ENCODE measurements at regions not wholly inside any gene's neighbourhood (a gene's known extent, or its start where the extent isn't known, plus 50 kb on each side); places are given as distances from the start of the nearest gene placed in this dataset.

GRCh38 chr10:130882906-130883305 is 428.6 kb downstream of the TCERG1L start:
- TF ChIP-seq CTCF (IDR thresholded peaks at IDR 0.05; ENCODE audit: low read depth, low read length) (no peak), EZH2phosphoT487 (IDR thresholded peaks at IDR 0.05; ENCODE audit: low read depth) (no peak)

Data from OCI-LY3 (cell line).